MCF 10A (cell line): ENCODE measurements at regions not wholly inside any gene's neighbourhood (a gene's known extent, or its start where the extent isn't known, plus 50 kb on each side); places are given as distances from the start of the nearest gene placed in this dataset.

Experiments used
- BruUV-seq: library from RNA; stranded (reverse); fragments of 400-500 nt; replicated peaks from 2 replicates; lab custom pipeline; 2021; lab: Mats Ljungman, UMichigan
- CTCF ChIA-PET: fragments of 300-600 bp; sonication (Branson Sonifier 250); formaldehyde crosslinking; extraction: SDS; loops from one replicate; lab custom pipeline; 2021; ENCODE audit warnings: antibody characterized with exemption, inconsistent platforms; lab: Yijun Ruan, JAX
- POLR2A ChIA-PET: fragments of 300-600, 350-650 bp; sonication (Branson Sonifier 250); formaldehyde crosslinking; extraction: SDS; loops from one replicate; lab custom pipeline; 2020; ENCODE audit warnings: antibody characterized with exemption, inconsistent platforms; lab: Yijun Ruan, JAX
- DNase-seq: peaks from one replicate; pipeline ENCODE4 v3.0.0-alpha.2; 2018; ENCODE audit not compliant: unreplicated experiment
- H3K27ac Mint-ChIP-seq: one replicate; pipeline ENCODE4 v1.8.0; 2022; ENCODE audit warnings: mild to moderate bottlenecking, low read depth, mixed read lengths; ENCODE audit not compliant: unreplicated experiment
- H3K27me3 Mint-ChIP-seq: one replicate; pipeline ENCODE4 v1.8.0; 2022; ENCODE audit warnings: mixed read lengths; ENCODE audit not compliant: insufficient read depth, unreplicated experiment
- H3K36me3 Mint-ChIP-seq: one replicate; pipeline ENCODE4 v1.8.0; 2022; ENCODE audit warnings: mild to moderate bottlenecking, moderate library complexity, mixed read lengths; ENCODE audit not compliant: insufficient read depth, unreplicated experiment
- H3K4me1 Mint-ChIP-seq: one replicate; pipeline ENCODE4 v1.8.0; 2022; ENCODE audit warnings: mixed read lengths; ENCODE audit not compliant: insufficient read depth, unreplicated experiment
- H3K4me3 Mint-ChIP-seq: one replicate; pipeline ENCODE4 v1.8.0; 2022; ENCODE audit warnings: mild to moderate bottlenecking, moderate library complexity, mixed read lengths; ENCODE audit not compliant: unreplicated experiment
- H3K9me3 Mint-ChIP-seq: one replicate; pipeline ENCODE4 v1.8.0; 2022; ENCODE audit warnings: mixed read lengths; ENCODE audit not compliant: unreplicated experiment
- intact Hi-C: fragments of 100-400 bp; cut with micrococcal nuclease; formaldehyde crosslinking; loops from 2 replicates; pipeline ENCODE4 v1.14.1; 2022
- TF ChIP-seq, protein P1 (sequence below): fragments of 200-600 bp; IDR thresholded peaks from one replicate; pipeline ENCODE4 v1.8.0; 2022; ENCODE audit warnings: antibody characterized with exemption, mild to moderate bottlenecking; ENCODE audit not compliant: unreplicated experiment

DNA sequence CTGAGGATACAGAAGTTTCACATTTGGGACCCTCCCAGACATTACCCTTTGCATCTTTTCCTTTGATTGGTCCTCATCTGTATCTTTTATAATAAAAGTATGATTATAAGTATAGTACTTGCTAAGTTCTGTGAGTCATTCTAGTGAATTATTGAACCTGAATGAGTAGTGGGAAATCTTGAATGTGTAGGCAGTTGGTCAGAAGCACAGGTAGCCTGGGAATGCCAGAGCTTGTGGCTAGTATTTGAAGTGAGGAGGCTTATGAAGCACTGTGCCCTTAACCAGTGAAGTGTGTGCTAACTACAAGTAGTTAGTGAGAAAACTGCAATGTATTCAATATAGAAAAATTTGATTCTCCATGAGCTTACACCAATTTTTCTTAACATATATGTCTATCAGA is 257.6 kb downstream of the GRB14 start:
- ChIA-PET CTCF (no interaction called here), POLR2A (no interaction called here)
- peaks cover 5% of the 10 kb centered on the region for H3K9me3 Mint-ChIP-seq
- BruUV-seq: no TSS peak
- no peaks in the 10 kb centered on the region for H3K36me3 Mint-ChIP-seq
- no peak overlapping the region for H3K27ac Mint-ChIP-seq
- no peaks in the 10 kb centered on the region for H3K4me1 Mint-ChIP-seq
- no peak overlapping the region for H3K4me3 Mint-ChIP-seq
- TF ChIP-seq, protein P1, sequence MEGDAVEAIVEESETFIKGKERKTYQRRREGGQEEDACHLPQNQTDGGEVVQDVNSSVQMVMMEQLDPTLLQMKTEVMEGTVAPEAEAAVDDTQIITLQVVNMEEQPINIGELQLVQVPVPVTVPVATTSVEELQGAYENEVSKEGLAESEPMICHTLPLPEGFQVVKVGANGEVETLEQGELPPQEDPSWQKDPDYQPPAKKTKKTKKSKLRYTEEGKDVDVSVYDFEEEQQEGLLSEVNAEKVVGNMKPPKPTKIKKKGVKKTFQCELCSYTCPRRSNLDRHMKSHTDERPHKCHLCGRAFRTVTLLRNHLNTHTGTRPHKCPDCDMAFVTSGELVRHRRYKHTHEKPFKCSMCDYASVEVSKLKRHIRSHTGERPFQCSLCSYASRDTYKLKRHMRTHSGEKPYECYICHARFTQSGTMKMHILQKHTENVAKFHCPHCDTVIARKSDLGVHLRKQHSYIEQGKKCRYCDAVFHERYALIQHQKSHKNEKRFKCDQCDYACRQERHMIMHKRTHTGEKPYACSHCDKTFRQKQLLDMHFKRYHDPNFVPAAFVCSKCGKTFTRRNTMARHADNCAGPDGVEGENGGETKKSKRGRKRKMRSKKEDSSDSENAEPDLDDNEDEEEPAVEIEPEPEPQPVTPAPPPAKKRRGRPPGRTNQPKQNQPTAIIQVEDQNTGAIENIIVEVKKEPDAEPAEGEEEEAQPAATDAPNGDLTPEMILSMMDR: no peak
- no peak for DNase-seq
- intact Hi-C loops: no loop called here
- H3K27me3 Mint-ChIP-seq: no peaks in the 10 kb centered on the region

DNA sequence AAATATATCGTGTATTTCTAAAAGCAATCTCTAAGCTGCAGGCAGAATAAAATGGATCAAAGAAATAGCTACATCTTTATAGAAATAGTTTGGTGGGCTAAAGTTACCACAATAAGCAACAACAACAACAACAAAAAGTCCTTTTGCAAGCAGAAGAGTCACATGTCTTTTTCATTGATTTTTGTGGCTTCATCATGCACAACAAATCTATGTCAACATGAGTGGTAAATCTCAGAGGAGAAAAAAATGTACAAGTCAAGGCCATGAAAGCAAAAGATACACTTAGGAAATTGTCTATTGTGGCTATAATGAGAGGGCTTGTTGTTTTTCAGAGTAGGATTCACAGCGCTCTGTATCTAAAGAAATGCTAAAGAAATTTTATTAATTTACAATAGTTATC is 269.7 kb downstream of the GRB14 start:
- no TSS peak for BruUV-seq
- H3K27me3 Mint-ChIP-seq: no peaks in the 10 kb centered on the region
- DNase-seq: no peak
- no peak overlapping the region for H3K27ac Mint-ChIP-seq
- no peaks in the 10 kb centered on the region for H3K4me1 Mint-ChIP-seq
- CTCF ChIA-PET: interaction anchor here (0.6 kb wide), 1 partner anchor 1325 kb away, joined by 3 read pairs; no protein-coding TSS in a partner anchor
- POLR2A ChIA-PET: no interaction called here
- no peaks in the 10 kb centered on the region for H3K36me3 Mint-ChIP-seq
- no peaks in the 10 kb centered on the region for H3K9me3 Mint-ChIP-seq
- H3K4me3 Mint-ChIP-seq: no peak overlapping the region
- TF ChIP-seq, protein P1: no peak
- intact Hi-C loops: no loop called here

DNA sequence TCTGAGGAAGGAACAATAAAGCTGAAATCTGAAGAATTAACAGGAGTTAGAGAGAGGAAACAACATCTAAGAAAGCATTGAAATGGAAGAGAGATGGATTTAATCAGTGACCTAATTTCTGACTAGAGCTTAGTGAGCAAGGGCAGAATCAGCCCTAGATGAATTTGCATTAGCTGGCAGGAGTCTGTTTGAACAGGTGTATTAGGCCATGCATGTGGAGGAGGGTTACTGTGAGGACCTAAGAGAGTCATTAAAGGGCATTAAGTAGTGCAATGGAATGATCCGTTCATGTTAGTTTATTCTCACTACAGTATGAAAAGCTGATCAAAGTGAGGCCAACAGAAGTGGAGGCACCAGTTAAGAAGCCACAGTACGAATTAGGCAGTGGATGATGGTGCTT is 285.3 kb downstream of the GRB14 start:
- no peak overlapping the region for H3K27ac Mint-ChIP-seq
- no peak overlapping the region for H3K4me3 Mint-ChIP-seq
- no TSS peak for BruUV-seq
- POLR2A ChIA-PET: interaction anchor here (0.6 kb wide), 1 partner anchor 187 kb away, joined by 3 read pairs; no protein-coding TSS in a partner anchor
- H3K4me1 Mint-ChIP-seq: no peaks in the 10 kb centered on the region
- H3K36me3 Mint-ChIP-seq: no peaks in the 10 kb centered on the region
- CTCF ChIA-PET: no interaction called here
- DNase-seq: no peak
- TF ChIP-seq, protein P1: no peak
- peaks cover 12% of the 10 kb centered on the region for H3K27me3 Mint-ChIP-seq
- peaks cover 7% of the 10 kb centered on the region for H3K9me3 Mint-ChIP-seq
- intact Hi-C loops: no loop called here

DNA sequence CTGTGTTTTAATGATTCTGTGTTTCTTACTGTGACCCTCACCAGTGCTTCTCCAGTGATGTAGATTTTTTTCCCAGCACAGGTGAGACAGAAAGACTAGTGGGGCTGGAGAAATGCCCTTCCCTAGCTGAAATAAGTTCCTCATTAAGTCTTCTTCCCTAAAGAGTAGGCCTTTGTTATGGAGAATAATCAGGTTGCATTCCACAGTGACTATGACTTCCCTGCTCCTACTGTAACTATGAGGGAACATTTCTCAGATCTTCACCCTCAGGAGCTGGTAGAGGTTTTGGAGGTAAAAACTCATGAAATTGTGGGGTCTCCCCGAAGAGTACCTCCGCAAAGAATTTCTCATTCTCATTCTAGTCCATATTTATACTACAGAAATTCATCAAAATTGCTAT is 286.2 kb downstream of the GRB14 start:
- no peak overlapping the region for H3K4me3 Mint-ChIP-seq
- TF ChIP-seq, protein P1: no peak
- no peaks in the 10 kb centered on the region for H3K36me3 Mint-ChIP-seq
- H3K27ac Mint-ChIP-seq: no peak overlapping the region
- H3K27me3 Mint-ChIP-seq: peaks cover 12% of the 10 kb centered on the region
- H3K4me1 Mint-ChIP-seq: no peaks in the 10 kb centered on the region
- peaks cover 7% of the 10 kb centered on the region for H3K9me3 Mint-ChIP-seq
- ChIA-PET CTCF (no interaction called here), POLR2A (no interaction called here)
- intact Hi-C loops: no loop called here
- DNase-seq: no peak
- no TSS peak for BruUV-seq
